Psoas muscle (tissue), 7 donors: ENCODE measurements at regions not wholly inside any gene's neighbourhood (a gene's known extent, or its start where the extent isn't known, plus 50 kb on each side); places are given as distances from the start of the nearest gene placed in this dataset.

Experiments used
- ATAC-seq, 4 donors: fragments of 200-7000 bp; cut with Tn5 transposase; one replicate each; pipeline ENCODE4 v1.9.1; 2020; ENCODE audit warnings: moderate library complexity in 3 of 4, mild to moderate bottlenecking in 2 of 4
- DNase-seq, 2 donors: peaks; one replicate each; pipeline ENCODE4 v3.0.0-alpha.2; 2020
- H3K27ac ChIP-seq: fragments of 200-600 bp; one replicate; pipeline ENCODE4 v1.8.0; 2022
- H3K27me3 ChIP-seq, 3 donors: fragments of 200-600 bp in 1 of 3; one replicate each; pipeline versions ENCODE4 v1.6.1 to v1.8.0; 2013 to 2022; ENCODE audit warnings: low read length in 2 of 3, mild to moderate bottlenecking in 2 of 3, moderate library complexity in 1 of 3; ENCODE audit not compliant: insufficient read depth in 3 of 3
- H3K36me3 ChIP-seq, 2 donors: fragments of 200-600 bp in 1 of 2; one replicate each; pipeline versions ENCODE4 v1.6.1 to v1.8.0; 2013 to 2022; ENCODE audit warnings: low read depth in 1 of 2, mild to moderate bottlenecking in 1 of 2, moderate library complexity in 1 of 2; ENCODE audit not compliant: insufficient read depth in 1 of 2
- H3K4me1 ChIP-seq: fragments of 200-600 bp; one replicate; pipeline ENCODE4 v1.8.0; 2022
- H3K4me3 ChIP-seq: fragments of 200-600 bp; one replicate; pipeline ENCODE4 v1.8.0; 2022; ENCODE audit warnings: mild to moderate bottlenecking
- H3K9me3 ChIP-seq: fragments of 200-600 bp; one replicate; pipeline ENCODE4 v1.8.0; 2022
- WGBS, 3 donors: extraction: QIAGEN DNeasy Blood & Tissue Kit; methylation state at CpG; one replicate each; pipeline versions ENCODE4 v1.1.6 to v1.1.7; 2013; 5-methylcytosine and 5-hydroxymethylcytosine counted together
- intact Hi-C, 2 donors: fragments of 100-400 bp; cut with DNase I; formaldehyde crosslinking; loops; one replicate each; pipeline versions ENCODE4 v1.11.0 to v1.14.2; 2022
- TF ChIP-seq, protein P1 (sequence below): fragments of 200-600 bp; IDR thresholded peaks from one replicate; pipeline ENCODE4 v1.8.0; 2022; ENCODE audit warnings: antibody characterized with exemption
- donor health status: healthy with polysubstance abuse.
- donor health status: DM: no; HTN: no; CAD: no; lungs with moderate emphysema.
- donor health status: Bipolar disorder and iron deficiency.
- donor health status: healthy.
- donor health status: DM: yes; HTN: yes; CAD: no.
- donor health status: DM: no; HTN: no; CAD: no.
- donor health status: DM: yes; HTN: yes; CAD: no.

DNA sequence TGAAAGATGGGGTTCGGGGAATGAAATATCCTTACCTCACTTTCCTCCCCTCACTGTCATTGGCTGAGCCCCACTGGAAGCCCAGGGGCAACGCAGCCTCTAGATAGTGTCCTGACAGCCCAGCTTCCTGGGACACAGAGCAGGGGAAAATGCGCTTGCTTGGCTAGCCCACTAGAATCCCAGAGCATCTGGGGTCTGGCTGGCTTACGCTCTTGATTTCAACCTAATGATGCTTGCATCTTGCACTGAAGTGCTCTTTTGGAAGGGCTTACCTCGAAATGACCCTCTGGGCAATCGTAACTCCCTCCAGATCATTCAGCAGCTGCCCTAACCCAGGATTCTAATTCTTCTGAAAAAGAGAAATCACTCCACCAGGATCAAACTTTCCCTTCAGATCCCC, 147.6 kb downstream of the SOX9 start:
- no peaks in the 10 kb centered on the region for H3K9me3 ChIP-seq
- no peaks in the 10 kb centered on the region for H3K4me1 ChIP-seq
- peaks cover 0 to 2% (median 0%) of the 10 kb centered on the region in 3 donors for H3K27me3 ChIP-seq
- H3K4me3 ChIP-seq: no peak overlapping the region
- TF ChIP-seq, protein P1, sequence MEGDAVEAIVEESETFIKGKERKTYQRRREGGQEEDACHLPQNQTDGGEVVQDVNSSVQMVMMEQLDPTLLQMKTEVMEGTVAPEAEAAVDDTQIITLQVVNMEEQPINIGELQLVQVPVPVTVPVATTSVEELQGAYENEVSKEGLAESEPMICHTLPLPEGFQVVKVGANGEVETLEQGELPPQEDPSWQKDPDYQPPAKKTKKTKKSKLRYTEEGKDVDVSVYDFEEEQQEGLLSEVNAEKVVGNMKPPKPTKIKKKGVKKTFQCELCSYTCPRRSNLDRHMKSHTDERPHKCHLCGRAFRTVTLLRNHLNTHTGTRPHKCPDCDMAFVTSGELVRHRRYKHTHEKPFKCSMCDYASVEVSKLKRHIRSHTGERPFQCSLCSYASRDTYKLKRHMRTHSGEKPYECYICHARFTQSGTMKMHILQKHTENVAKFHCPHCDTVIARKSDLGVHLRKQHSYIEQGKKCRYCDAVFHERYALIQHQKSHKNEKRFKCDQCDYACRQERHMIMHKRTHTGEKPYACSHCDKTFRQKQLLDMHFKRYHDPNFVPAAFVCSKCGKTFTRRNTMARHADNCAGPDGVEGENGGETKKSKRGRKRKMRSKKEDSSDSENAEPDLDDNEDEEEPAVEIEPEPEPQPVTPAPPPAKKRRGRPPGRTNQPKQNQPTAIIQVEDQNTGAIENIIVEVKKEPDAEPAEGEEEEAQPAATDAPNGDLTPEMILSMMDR: no peak
- 65 to 84% (median 72%) methylated on average over 6 of the region's 6 CpGs for WGBS, 3 donors
- no peak overlapping the region for H3K27ac ChIP-seq
- H3K36me3 ChIP-seq: no peaks in the 10 kb centered on the region
- DNase-seq (no peak), ATAC-seq (no peak)
- intact Hi-C loops: no loop called here

DNA sequence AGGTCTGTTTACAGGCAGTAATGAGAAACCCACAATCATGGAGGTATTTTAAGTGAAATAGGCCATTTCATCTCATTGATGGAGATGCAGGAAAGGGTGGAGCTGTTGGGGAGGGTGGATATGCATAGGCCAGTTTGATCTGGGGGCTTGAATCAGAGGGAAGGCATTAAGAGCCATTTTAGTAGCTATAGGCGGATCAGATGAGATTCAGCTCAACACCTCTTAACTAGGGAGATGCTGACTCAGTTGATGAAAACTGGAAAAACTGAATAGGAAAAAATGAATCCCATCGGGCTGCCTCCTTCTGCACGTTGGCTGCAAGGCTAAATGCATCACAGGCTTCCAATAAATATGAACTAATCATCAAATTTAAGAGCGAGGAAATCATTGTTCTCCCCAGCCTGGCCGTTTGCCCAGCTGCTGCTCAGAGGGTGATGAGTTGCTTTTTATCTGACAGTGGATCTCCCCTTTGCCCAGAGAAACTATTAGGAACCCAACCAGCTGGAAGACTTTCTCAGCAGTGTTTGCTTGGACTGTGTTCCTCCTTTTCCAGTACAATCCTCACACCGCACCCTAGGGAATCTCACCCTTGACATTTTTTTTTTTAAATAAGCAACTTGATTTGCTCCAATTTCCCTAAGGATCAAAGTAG, 149.6 kb downstream of the SOX9 start:
- H3K9me3 ChIP-seq: no peaks in the 10 kb centered on the region
- H3K27me3 ChIP-seq: peaks cover 0 to 2% (median 0%) of the 10 kb centered on the region in 3 donors
- 20 to 27% (median 23%) methylated on average over 6 of the region's 6 CpGs for WGBS, 3 donors
- no peak overlapping the region for H3K4me3 ChIP-seq
- ATAC-seq (no peak), DNase-seq (peak; percentile 20 to 69)
- no peaks in the 10 kb centered on the region for H3K36me3 ChIP-seq
- intact Hi-C loops: no loop called here
- TF ChIP-seq, protein P1: no peak
- no peaks in the 10 kb centered on the region for H3K4me1 ChIP-seq
- no peak overlapping the region for H3K27ac ChIP-seq

DNA sequence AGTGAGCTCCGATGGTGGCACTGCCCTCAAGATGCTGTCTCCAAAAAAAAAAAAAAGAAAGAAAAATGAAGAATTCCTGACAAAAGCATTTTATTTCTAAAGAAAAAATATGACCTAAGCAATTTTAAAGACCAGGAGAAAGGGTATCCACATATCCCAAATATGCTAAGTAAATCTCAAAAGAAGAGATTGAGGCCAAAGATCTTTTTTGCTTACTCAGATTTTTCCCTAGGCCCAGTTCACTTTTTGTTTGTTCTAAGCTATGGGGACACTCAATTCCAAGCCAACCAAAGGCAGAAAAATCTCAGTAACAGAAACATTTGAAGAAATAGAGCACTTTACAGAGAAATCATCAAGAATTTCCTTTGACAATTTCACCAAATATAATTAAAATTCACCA, 150.8 kb downstream of the SOX9 start:
- intact Hi-C loops: no loop called here
- 94 to 100% (median 100%) methylated on average over 1 of the region's 1 CpG for WGBS, 3 donors
- H3K4me1 ChIP-seq: no peaks in the 10 kb centered on the region
- H3K4me3 ChIP-seq: no peak overlapping the region
- no peaks in the 10 kb centered on the region for H3K9me3 ChIP-seq
- TF ChIP-seq, protein P1: no peak
- peaks cover 0 to 2% (median 0%) of the 10 kb centered on the region in 3 donors for H3K27me3 ChIP-seq
- no peak for DNase-seq
- ATAC-seq: no peak
- H3K27ac ChIP-seq: no peak overlapping the region
- no peaks in the 10 kb centered on the region for H3K36me3 ChIP-seq

DNA sequence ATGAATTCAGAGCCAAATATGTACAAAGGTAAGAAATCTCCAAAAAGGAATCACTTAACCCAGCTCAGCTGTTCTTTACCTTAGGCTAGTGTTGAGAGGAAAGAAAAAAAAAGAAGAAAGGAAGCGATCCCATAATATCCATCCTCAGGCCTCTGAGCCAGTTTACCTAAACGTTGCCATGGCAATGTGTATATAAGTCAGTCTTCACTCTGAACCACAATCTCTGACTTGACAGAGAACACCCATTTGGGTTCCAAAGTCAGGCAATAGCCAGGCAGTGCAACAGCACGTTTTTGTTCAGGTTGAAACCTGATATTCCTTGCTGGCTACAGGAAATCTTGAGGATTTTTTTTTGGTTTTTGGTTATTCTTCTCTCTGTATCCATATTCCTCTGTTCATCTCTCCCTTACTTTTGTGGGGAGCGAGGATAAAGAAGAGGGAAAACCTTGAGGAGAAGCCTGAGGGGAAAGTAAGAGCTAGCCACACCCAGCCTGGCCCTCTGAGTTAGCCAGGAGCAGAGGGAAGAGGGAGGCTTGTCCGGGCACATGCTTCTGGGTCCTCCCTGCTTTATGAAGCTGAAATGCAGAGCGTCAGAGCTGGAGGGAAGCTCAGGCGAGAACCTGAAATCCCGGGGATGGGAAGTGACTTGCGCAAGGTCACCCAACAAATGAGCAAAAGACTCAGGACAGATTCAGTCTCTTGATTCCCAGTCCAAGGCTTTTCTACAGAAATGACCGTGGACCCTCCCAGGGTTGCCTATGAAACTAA, 152.7 kb downstream of the SOX9 start:
- no peak overlapping the region for H3K4me3 ChIP-seq
- intact Hi-C loops: no loop called here
- TF ChIP-seq, protein P1: no peak
- WGBS, 3 donors: 67 to 75% (median 70%) methylated on average over 10 of the region's 10 CpGs
- no peaks in the 10 kb centered on the region for H3K36me3 ChIP-seq
- H3K9me3 ChIP-seq: no peaks in the 10 kb centered on the region
- ATAC-seq: no peak
- no peaks in the 10 kb centered on the region for H3K4me1 ChIP-seq
- H3K27me3 ChIP-seq: no peaks in the 10 kb centered on the region
- no peak overlapping the region for H3K27ac ChIP-seq
- no peak for DNase-seq
